DND-41 (cell line): ENCODE measurements at regions not wholly inside any gene's neighbourhood (a gene's known extent, or its start where the extent isn't known, plus 50 kb on each side); places are given as distances from the start of the nearest gene placed in this dataset.
"Not testable (repeated sequence)": the region's sequence is repeated elsewhere in the genome, so short reads cannot be mapped to it uniquely, and the experiment has no call there.

ENCODE experiments used
- ATAC-seq: fragments of 200-7000 bp; cut with Tn5 transposase; 3 replicates; pipeline ENCODE4 v1.9.1; 2021; ENCODE audit warnings: low read depth; ENCODE audit not compliant: insufficient read depth
- DNase-seq: peaks from one replicate; pipeline ENCODE4 v3.0.0-alpha.2; 2020
- H2AFZ ChIP-seq: 2 replicates; pipeline ENCODE4 v1.6.0; 2012; ENCODE audit warnings: low read depth, low read length
- H3K27ac ChIP-seq: 2 replicates; pipeline ENCODE4 v1.5.1; 2012; ENCODE audit warnings: low read length, inconsistent platforms
- H3K27me3 ChIP-seq: fragments of 200-600 bp; sonication (generic); 2 replicates; pipeline ENCODE4 v1.6.0; 2012; ENCODE audit warnings: low read length, mild to moderate bottlenecking, inconsistent platforms; ENCODE audit not compliant: insufficient read depth, poor library complexity
- H3K36me3 ChIP-seq: 2 replicates; pipeline ENCODE4 v1.5.1; 2012; ENCODE audit warnings: low read length, inconsistent platforms; ENCODE audit not compliant: insufficient read depth
- H3K4me1 ChIP-seq: 2 replicates; pipeline ENCODE4 v1.5.1; 2012; ENCODE audit warnings: mild to moderate bottlenecking, low read length; ENCODE audit not compliant: insufficient read depth
- H3K4me2 ChIP-seq: 2 replicates; pipeline ENCODE4 v1.6.0; 2012; ENCODE audit warnings: mild to moderate bottlenecking, moderate library complexity, low read length, inconsistent platforms; ENCODE audit not compliant: insufficient read depth
- H3K4me3 ChIP-seq, 2 experiments: fragments of 200-600 bp in 1 of 2; shearing (Covaris generic) in 1 of 2; 2 replicates each; pipeline ENCODE4 v1.5.1; 2012 to 2016; ENCODE audit warnings: inconsistent platforms in 2 of 2, low read length in 2 of 2, mild to moderate bottlenecking in 2 of 2, low read depth in 1 of 2, moderate library complexity in 1 of 2
- H3K79me2 ChIP-seq: 2 replicates; pipeline ENCODE4 v1.6.0; 2012; ENCODE audit warnings: low read length, inconsistent platforms; ENCODE audit not compliant: insufficient read depth
- H3K9ac ChIP-seq: 2 replicates; pipeline ENCODE4 v1.6.0; 2012; ENCODE audit warnings: low read depth, mild to moderate bottlenecking, inconsistent platforms, low read length, moderate library complexity
- H3K9me3 ChIP-seq: 2 replicates; pipeline ENCODE4 v1.5.1; 2012; ENCODE audit warnings: low read length, moderate library complexity, mild to moderate bottlenecking, inconsistent platforms; ENCODE audit not compliant: insufficient read depth, severe bottlenecking
- H4K20me1 ChIP-seq: 2 replicates; pipeline ENCODE4 v1.6.0; 2012; ENCODE audit warnings: low read length; ENCODE audit not compliant: insufficient read depth
- EZH2 ChIP-seq: IDR thresholded peaks from 3 replicates; pipeline ENCODE4 v1.6.1; 2012; ENCODE audit warnings: borderline replicate concordance, low read depth, mild to moderate bottlenecking, moderate library complexity, low read length, inconsistent platforms; ENCODE audit not compliant: severe bottlenecking
- TF ChIP-seq, protein P1 (sequence below): IDR thresholded peaks from 2 replicates; pipeline ENCODE4 v1.5.1; 2012; ENCODE audit warnings: borderline replicate concordance, low read length, moderate library complexity, mild to moderate bottlenecking; ENCODE audit not compliant: poor library complexity, severe bottlenecking; ENCODE audit errors: extremely low read depth

GRCh38 chr12:68393417-68393816 lies 61.3 kb upstream of the MDM1 start:
- Histone ChIP-seq H3K27ac (no peak overlapping the region), H3K36me3 (no peaks in the 10 kb centered on the region), H3K27me3 (no peaks in the 10 kb centered on the region), H3K9ac (no peak overlapping the region), H3K4me2 (no peak overlapping the region), H3K4me1 (no peaks in the 10 kb centered on the region), H2AFZ (no peak overlapping the region), H3K9me3 (peaks cover 2% of the 10 kb centered on the region), H4K20me1 (no peaks in the 10 kb centered on the region), H3K4me3 (no peak overlapping the region), H3K79me2 (no peaks in the 10 kb centered on the region)
- TF ChIP-seq, protein P1, sequence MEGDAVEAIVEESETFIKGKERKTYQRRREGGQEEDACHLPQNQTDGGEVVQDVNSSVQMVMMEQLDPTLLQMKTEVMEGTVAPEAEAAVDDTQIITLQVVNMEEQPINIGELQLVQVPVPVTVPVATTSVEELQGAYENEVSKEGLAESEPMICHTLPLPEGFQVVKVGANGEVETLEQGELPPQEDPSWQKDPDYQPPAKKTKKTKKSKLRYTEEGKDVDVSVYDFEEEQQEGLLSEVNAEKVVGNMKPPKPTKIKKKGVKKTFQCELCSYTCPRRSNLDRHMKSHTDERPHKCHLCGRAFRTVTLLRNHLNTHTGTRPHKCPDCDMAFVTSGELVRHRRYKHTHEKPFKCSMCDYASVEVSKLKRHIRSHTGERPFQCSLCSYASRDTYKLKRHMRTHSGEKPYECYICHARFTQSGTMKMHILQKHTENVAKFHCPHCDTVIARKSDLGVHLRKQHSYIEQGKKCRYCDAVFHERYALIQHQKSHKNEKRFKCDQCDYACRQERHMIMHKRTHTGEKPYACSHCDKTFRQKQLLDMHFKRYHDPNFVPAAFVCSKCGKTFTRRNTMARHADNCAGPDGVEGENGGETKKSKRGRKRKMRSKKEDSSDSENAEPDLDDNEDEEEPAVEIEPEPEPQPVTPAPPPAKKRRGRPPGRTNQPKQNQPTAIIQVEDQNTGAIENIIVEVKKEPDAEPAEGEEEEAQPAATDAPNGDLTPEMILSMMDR, result no peak
- TF ChIP-seq EZH2, result no peak
- ATAC-seq, result no peak
- no peak for DNase-seq

DNA sequence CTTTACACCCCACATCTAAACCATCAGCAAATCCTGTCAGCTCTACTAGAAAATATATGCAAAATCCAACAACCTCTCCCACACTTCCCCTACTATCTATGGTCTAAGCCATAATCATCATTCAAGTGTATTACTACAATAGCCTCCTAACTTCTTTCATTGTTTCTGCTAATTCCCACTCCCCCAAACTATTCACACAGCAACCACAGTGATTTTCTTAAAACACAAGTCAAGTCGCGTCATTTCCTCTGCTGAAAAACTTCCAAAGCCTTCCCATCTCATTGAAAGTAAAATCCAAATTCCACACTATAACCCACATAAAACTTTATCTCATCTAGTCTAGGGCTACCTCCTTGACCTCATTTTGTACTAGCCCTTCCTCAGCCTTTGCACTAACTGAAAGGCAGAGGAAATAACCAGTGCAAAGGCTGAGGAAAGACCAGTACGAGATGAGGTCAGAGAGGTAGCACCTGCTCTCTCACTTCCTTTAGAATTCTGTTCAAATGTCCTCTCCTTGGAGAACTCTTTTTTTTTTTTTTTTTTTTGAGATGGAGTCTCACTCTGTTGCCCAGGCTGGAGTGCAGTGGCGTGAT lies 65.5 kb upstream of the MDM1 start:
- H2AFZ ChIP-seq, result no peak overlapping the region
- TF ChIP-seq, protein P1, result no peak
- TF ChIP-seq EZH2, result no peak
- ATAC-seq (no peak), DNase-seq (no peak)
- no peak overlapping the region for H3K4me2 ChIP-seq
- H3K27ac ChIP-seq, result no peak overlapping the region
- H3K4me3 ChIP-seq, result no peak overlapping the region
- no peaks in the 10 kb centered on the region for H4K20me1 ChIP-seq
- H3K36me3 ChIP-seq, result no peaks in the 10 kb centered on the region
- H3K4me1 ChIP-seq, result no peaks in the 10 kb centered on the region
- H3K9ac ChIP-seq, result no peak overlapping the region
- no peaks in the 10 kb centered on the region for H3K9me3 ChIP-seq
- H3K27me3 ChIP-seq, result no peaks in the 10 kb centered on the region
- H3K79me2 ChIP-seq, result no peaks in the 10 kb centered on the region

GRCh38 chr12:68398689-68399088 lies 66.5 kb upstream of the MDM1 start:
- not testable (repeated sequence) for ATAC-seq, H3K9ac ChIP-seq, H3K36me3 ChIP-seq, H2AFZ ChIP-seq, H3K4me2 ChIP-seq, DNase-seq, H3K27me3 ChIP-seq, H3K27ac ChIP-seq, H3K9me3 ChIP-seq, H3K4me3 ChIP-seq, H4K20me1 ChIP-seq, H3K79me2 ChIP-seq, H3K4me1 ChIP-seq

DNA sequence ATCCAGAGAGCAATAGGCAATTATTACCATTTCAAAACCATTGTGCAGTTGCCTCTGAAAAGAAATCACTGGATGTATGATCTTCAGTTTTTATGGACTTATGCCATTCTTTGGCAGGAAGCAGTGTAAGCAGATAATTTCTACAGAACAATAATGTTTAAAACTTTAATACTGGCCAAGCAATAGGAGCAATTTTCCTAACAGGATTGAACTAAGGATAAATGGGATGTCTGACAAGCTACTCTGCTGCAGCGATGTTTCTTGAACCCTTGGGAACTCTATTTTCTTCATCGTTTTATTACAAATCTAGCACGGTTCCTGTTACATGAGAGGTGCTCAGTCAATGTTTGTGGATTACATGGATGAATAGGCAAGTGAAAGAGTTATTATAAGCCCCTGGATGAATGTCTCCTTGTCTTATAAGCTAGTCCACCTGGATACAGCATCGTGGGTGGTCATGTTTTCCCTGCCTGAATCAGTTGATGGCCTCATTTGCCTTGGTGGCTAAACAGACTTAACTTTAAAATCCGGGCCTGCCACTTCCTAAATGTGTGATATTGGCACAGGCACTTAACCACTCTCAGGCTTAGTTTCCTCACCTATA lies 68.2 kb upstream of the MDM1 start:
- no peak for ATAC-seq
- Histone ChIP-seq H3K27ac (no peak overlapping the region), H3K4me2 (no peak overlapping the region), H3K4me1 (no peaks in the 10 kb centered on the region), H3K9me3 (no peaks in the 10 kb centered on the region), H4K20me1 (no peaks in the 10 kb centered on the region), H3K4me3 (no peak overlapping the region), H3K36me3 (no peaks in the 10 kb centered on the region), H2AFZ (no peak overlapping the region), H3K27me3 (no peaks in the 10 kb centered on the region), H3K9ac (no peak overlapping the region), H3K79me2 (no peaks in the 10 kb centered on the region)
- DNase-seq, result no peak
- TF ChIP-seq EZH2, result no peak
- TF ChIP-seq, protein P1, result no peak
